ENCODE measurements at regions not wholly inside any gene's neighbourhood (a gene's known extent, or its start where the extent isn't known, plus 50 kb on each side); places are given as distances from the start of the nearest gene placed in this dataset.
A peak's percentile ranks its signal among the peaks of the same experiment; 100 is the strongest.

- TF ChIP-seq, protein P1, sequence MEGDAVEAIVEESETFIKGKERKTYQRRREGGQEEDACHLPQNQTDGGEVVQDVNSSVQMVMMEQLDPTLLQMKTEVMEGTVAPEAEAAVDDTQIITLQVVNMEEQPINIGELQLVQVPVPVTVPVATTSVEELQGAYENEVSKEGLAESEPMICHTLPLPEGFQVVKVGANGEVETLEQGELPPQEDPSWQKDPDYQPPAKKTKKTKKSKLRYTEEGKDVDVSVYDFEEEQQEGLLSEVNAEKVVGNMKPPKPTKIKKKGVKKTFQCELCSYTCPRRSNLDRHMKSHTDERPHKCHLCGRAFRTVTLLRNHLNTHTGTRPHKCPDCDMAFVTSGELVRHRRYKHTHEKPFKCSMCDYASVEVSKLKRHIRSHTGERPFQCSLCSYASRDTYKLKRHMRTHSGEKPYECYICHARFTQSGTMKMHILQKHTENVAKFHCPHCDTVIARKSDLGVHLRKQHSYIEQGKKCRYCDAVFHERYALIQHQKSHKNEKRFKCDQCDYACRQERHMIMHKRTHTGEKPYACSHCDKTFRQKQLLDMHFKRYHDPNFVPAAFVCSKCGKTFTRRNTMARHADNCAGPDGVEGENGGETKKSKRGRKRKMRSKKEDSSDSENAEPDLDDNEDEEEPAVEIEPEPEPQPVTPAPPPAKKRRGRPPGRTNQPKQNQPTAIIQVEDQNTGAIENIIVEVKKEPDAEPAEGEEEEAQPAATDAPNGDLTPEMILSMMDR (IDR thresholded peaks at IDR 0.05): no peak
- Mint-ChIP-seq H3K27me3 (ENCODE audit: low read depth) (no peaks in the 10 kb centered on the region), H3K9me3 (ENCODE audit: low read depth) (no peaks in the 10 kb centered on the region), H3K4me1 (ENCODE audit: low read depth) (peaks cover 52% of the 10 kb centered on the region), H3K4me3 (ENCODE audit: unreplicated experiment) (no peak overlapping the region), H3K36me3 (ENCODE audit: low read depth) (no peaks in the 10 kb centered on the region), H3K27ac (ENCODE audit: unreplicated experiment) (peak overlapping the region; percentile 69)
- DNase-seq (ENCODE audit: low spot score): no peak
Measured at GRCh38 chr10:31749981-31750840, 178.4 kb downstream of the ARHGAP12 start.

GRCh38 chr10:31749301-31749700 lies 179.3 kb downstream of the ARHGAP12 start:
- no peak for DNase-seq (ENCODE audit: low spot score)
- H3K27ac Mint-ChIP-seq (ENCODE audit: unreplicated experiment): peak overlapping the region; percentile 69
- no peaks in the 10 kb centered on the region for H3K36me3 Mint-ChIP-seq (ENCODE audit: low read depth)
- no peaks in the 10 kb centered on the region for H3K27me3 Mint-ChIP-seq (ENCODE audit: low read depth)
- H3K4me3 Mint-ChIP-seq (ENCODE audit: unreplicated experiment): no peak overlapping the region
- peaks cover 45% of the 10 kb centered on the region for H3K4me1 Mint-ChIP-seq (ENCODE audit: low read depth)
- H3K9me3 Mint-ChIP-seq (ENCODE audit: low read depth): no peaks in the 10 kb centered on the region
- TF ChIP-seq, protein P1 (IDR thresholded peaks at IDR 0.05): no peak

- no peaks in the 10 kb centered on the region for H3K36me3 Mint-ChIP-seq (ENCODE audit: low read depth)
- H3K4me1 Mint-ChIP-seq (ENCODE audit: low read depth): peaks cover 29% of the 10 kb centered on the region
- H3K9me3 Mint-ChIP-seq (ENCODE audit: low read depth): no peaks in the 10 kb centered on the region
- peak overlapping the region; percentile 88 for H3K27ac Mint-ChIP-seq (ENCODE audit: unreplicated experiment)
- TF ChIP-seq, protein P1 (IDR thresholded peaks at IDR 0.05): no peak
- no peak overlapping the region for H3K4me3 Mint-ChIP-seq (ENCODE audit: unreplicated experiment)
- no peaks in the 10 kb centered on the region for H3K27me3 Mint-ChIP-seq (ENCODE audit: low read depth)
- no peak for DNase-seq (ENCODE audit: low spot score)
Measured at GRCh38 chr10:31745612-31746376, 182.8 kb downstream of the ARHGAP12 start.

DNA sequence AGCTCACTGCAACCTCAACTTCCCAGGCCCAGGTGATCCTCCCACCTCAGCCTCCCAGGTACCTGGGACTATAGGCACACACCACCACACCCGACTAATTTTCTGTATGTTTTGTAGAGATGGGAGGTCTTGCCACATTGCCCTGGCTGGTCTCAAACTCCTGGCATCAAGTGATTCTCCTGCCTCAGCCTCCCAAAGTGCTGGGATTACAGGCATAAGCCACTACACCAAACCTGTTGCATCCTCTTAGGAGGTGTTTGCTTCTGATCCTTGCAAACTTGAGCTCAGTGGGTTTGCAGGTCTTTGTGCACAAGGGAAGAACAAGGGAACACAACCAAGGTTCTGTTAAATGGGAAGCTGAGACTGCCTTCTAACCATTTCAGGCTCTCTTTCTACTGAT lies 184.6 kb downstream of the ARHGAP12 start:
- no peaks in the 10 kb centered on the region for H3K9me3 Mint-ChIP-seq (ENCODE audit: low read depth)
- TF ChIP-seq, protein P1 (IDR thresholded peaks at IDR 0.05): no peak
- no peaks in the 10 kb centered on the region for H3K27me3 Mint-ChIP-seq (ENCODE audit: low read depth)
- no peaks in the 10 kb centered on the region for H3K36me3 Mint-ChIP-seq (ENCODE audit: low read depth)
- H3K4me1 Mint-ChIP-seq (ENCODE audit: low read depth): peaks cover 28% of the 10 kb centered on the region
- no peak overlapping the region for H3K4me3 Mint-ChIP-seq (ENCODE audit: unreplicated experiment)
- no peak overlapping the region for H3K27ac Mint-ChIP-seq (ENCODE audit: unreplicated experiment)
- DNase-seq (ENCODE audit: low spot score): no peak

DNA sequence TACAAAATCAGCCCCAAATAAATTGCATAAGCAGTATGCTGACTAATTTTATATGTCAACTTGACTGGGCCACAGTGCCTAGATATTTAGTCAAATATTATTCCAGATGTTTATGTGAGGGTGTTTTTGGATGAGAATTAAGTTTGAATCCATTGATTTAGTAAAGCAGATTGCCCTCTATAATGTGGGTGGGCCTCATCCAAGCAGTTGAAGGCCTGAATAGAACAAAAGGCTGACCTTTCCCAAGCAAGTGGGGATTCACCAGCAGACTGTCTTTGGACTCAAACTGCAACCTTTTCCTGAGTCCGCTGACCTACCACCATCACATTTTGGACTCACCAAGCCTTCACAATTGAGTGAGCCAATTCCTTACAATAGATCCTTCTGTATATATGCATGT lies 186.4 kb downstream of the ARHGAP12 start:
- TF ChIP-seq, protein P1 (IDR thresholded peaks at IDR 0.05): no peak
- Mint-ChIP-seq H3K9me3 (ENCODE audit: low read depth) (no peaks in the 10 kb centered on the region), H3K4me1 (ENCODE audit: low read depth) (peaks cover 32% of the 10 kb centered on the region), H3K4me3 (ENCODE audit: unreplicated experiment) (no peak overlapping the region), H3K36me3 (ENCODE audit: low read depth) (no peaks in the 10 kb centered on the region), H3K27me3 (ENCODE audit: low read depth) (no peaks in the 10 kb centered on the region), H3K27ac (ENCODE audit: unreplicated experiment) (no peak overlapping the region)
- DNase-seq (ENCODE audit: low spot score): no peak
